ENCODE measurements at regions not wholly inside any gene's neighbourhood (a gene's known extent, or its start where the extent isn't known, plus 50 kb on each side); places are given as distances from the start of the nearest gene placed in this dataset.
"Not testable (repeated sequence)": the region's sequence is repeated elsewhere in the genome, so short reads cannot be mapped to it uniquely, and the experiment has no call there.

DNA sequence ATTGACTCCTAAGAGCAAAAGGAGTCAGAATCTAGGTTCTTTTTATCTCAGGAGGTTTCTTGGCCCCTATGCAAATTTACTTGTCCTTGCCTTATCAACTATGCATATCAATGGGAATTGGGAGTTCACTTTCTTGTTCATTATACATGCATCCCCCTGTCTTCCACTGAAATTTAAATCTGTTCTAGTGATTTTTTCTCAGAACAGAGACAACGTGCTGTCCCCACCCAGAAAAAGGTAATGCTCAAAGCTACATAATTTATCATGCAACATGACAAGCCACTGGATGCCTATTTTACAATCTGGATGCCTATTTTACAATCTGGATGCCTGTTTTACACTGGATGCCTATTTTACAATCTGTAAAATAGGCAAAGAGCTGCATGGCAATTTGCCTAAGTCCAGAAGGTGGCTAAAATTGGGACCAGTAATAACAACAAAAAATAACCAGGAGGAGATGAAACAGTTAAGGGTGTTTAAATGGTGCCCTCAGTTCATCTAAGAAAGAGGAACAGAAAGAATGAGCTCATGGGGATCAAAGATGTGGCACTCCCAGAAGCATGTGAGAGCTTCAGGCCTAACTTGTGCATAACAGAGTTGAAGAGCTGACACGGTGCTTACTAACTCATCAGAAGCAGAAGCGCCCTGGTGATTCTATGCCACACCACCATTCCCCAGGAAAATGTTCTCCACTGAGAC lies 537.8 kb upstream of the BOD1L1 start:
- ATAC-seq (peak; percentile 37), DNase-seq (ENCODE audit: missing footprints) (no peak)
- intact Hi-C loops (cut with DNase I), result no loop called here

DNA sequence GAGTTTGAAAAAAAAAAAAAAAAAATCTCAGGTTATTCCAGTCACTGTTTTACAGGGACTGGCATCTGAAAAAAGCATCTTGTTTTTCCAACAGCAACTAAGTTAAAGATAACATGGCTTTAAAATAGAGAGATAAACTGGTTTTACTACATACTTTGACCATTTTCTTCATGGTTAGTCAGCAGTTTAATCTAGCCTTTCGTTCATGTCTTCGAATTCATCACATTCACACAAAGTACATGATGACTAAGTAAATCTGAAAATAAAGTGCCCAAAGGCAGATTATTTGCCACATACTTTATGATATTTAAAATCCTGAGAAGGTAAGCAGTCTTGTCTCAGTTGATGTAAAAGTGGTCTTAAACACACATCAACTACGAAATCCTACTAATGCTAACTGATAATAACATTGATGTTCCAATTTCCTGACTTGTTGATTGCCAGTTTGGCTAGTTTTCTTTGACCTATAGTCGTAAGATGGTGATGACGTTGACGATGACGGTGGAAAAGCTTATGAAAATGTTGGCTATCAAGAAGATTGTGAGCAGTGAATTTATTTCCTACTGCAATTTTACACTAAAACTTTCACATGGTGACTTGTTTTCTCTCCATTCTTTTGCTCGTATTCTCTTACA lies 540.5 kb upstream of the BOD1L1 start:
- intact Hi-C loops (cut with DNase I), result no loop called here

DNA sequence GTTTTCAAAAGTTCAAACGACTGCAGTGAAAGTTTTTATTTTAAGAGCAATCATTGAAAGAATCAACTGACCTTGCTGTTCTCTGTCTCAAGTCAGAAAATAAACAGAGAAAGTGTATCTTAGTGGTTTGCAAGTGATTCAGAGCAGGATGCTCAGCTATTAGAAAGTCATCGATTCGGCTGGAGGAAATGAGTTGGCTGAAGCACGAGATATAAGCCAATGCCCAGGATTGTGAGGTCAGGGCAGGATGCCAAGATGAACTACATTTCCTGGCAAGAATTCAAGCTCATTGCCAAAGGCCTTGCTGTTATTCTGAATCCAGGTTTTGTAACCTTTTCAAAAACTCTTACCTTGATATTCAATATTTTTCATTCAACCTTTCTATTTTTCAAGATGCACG lies 541.4 kb upstream of the BOD1L1 start:
- intact Hi-C loops (cut with DNase I), result no loop called here
- peak; percentile 39 for ATAC-seq
- DNase-seq (ENCODE audit: missing footprints), result no peak

More for the DNA sequence above, 540.5 kb upstream of the BOD1L1 start:
- DNase-seq (ENCODE audit: missing footprints), result no peak
- no peak for ATAC-seq

DNA sequence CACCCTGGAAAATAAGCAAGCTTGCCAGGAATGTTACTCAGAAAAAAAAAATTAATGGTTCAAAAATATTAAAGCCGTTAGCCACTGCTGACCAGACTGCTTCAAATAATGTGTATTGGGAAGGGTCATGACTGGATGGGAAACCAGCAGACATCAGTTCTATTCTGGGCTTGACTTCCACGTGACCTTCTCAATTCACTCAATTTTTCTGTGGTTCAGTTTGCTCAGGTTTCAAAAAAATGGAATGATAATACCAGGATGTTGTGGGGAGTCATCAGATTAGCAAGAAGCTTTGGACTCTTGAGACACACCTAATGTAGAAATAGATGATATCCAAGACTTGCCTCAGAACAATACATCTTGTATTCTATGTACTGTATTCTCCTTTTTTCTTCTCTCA lies 541.9 kb upstream of the BOD1L1 start:
- intact Hi-C loops (cut with DNase I), result no loop called here
- ATAC-seq (no peak), DNase-seq (ENCODE audit: missing footprints) (no peak)

DNA sequence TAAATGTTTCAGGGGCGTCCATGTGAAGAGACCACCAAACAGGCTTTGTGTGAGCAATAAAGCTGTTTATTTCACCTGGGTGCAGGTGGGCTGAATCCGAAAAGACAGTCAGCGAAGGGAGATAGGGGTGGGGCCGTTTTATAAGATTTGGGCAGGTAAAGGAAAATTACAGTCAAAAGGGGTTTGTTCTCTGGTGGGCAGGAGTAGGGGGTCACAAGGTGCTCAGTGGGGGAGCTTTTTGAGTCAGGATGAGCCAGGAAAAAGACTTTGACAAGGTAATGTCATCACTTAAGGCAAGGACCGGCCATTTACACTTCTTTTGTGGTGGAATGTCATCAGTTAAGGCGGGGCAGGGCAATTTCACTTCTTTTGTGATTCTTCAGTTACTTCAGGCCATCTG lies 542.4 kb upstream of the BOD1L1 start:
- ATAC-seq; intact Hi-C loops (cut with DNase I); DNase-seq (ENCODE audit: missing footprints): not testable (repeated sequence)

DNA sequence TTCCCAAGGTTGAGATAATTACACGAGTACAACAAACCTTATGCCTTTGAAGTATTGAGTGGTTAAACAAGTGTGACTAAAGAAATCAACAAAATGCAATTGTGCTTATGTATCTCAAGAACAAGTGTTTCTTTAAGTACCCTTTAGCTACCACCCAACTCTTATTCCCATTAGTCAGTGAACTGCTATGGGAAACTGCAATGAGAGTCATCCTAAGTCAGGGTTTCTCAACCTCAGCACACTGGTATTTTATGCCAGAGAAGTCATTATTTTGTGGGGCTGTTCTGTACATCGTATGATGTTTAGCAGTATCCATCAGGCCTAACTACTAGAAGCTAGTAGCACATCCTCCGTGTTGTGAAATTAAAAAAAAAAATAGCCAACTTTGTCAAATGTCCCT lies 549.1 kb upstream of the BOD1L1 start:
- ATAC-seq, result no peak
- no peak for DNase-seq (ENCODE audit: missing footprints)
- intact Hi-C loops (cut with DNase I), result no loop called here

DNA sequence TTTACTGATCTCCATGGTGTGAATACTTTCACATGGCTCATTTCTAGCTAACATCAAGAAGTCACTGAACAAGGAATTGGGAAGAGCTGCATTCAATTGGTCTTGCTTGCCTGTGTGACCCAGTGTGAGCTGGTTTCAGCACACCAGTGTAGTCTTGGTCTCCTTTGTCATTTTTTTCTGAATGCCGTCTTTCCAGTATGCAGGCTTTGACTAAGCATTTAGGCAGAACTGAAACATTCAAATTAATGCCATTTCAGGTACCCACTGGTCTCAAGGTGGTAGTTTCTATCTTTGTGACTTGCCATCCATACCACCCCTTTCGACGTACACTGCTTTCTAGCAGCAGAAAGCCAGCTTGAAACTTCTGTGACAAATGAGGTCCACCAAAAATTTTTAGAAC lies 550.5 kb upstream of the BOD1L1 start:
- intact Hi-C loops (cut with DNase I), result no loop called here
- ATAC-seq, result no peak
- no peak for DNase-seq (ENCODE audit: missing footprints)

DNA sequence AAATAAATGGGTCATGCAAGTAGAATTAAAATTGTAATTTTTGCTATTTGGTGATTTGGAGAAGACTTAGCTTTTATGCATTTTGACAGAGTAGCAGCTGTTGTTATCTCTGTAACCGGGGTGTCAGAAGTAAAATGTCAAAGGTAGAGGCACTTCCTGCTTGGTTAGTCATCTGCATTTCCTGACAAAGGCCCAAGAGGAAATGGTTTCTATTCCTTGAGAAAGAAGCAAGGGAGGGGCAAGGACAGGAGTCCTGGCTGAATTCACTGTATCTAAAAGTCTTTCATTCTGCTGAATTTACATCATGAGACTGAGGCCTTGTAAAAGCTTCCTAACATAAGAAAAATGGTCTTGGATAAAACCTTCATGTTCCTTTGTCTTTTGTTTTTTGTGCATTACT lies 550.9 kb upstream of the BOD1L1 start:
- DNase-seq (ENCODE audit: missing footprints) (no peak), ATAC-seq (no peak)
- intact Hi-C loops (cut with DNase I), result no loop called here

DNA sequence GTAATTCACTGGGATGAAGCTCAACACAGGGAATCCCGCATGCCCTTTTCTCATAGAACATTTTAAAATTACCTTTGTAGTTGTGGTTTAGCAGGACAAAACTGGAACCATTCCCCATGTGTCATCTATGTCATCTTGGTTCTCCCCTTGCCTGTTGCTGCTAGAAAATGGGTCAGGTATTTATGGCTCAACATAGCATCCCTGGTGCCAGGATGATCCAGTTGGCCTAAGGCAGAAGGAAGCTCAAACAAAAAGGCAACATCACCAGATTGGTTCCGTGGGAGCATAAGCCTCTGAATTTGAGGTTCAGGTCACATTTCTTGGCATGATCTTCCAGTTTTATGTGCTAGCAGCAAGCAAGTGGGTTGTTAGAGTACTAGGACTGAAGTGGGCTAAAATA lies 552.6 kb upstream of the BOD1L1 start:
- DNase-seq (ENCODE audit: missing footprints) (no peak), ATAC-seq (no peak)
- intact Hi-C loops (cut with DNase I), result no loop called here

DNA sequence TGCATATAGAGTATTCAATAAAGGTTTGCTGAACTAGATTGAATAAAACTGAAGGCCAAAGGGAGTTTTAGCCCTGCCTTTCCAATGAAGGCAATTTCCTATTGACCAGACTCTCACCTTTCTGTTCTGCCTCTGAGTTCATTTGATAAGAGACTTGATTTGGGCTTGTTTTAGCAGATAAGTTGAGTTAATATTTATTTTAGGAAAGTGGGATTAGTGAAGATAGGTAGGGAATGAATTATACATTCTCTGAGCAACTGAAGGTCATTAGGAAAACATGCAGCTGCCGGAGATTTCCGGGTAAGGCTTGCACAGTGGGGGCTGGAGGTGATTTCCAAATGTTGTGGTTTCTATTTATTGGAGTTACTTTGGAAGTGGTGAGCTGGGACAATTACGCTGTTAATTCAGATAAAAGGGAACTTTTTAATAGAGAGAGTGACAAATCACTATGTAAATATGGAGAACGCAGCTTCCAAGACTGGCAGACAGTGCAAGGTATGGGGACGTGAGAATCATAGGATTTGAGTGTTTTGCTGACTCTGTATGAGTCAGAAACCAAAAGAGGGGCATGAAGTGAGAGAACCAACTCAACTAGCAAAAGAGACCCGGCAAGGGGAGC lies 553.6 kb upstream of the BOD1L1 start:
- ATAC-seq (no peak), DNase-seq (ENCODE audit: missing footprints) (no peak)
- intact Hi-C loops (cut with DNase I), result no loop called here

DNA sequence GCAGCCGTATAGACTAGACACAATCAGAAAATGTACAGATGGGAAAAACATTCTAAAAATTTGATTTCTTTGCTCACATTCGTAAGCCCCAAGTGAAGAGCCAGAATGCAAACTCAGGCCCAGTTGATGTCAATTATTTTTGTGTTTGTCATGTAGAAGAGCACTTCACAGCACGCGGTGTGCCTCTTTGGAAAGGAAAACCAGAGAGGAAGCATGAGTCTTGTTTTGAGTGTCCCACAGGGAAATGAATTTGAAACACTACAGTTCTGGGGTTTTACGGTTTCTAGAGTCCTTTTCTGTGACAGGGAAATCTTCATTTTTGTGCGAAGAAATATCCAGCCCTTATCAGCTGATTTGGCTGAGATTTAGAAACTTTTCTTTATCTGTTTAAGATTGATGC lies 554.6 kb upstream of the BOD1L1 start:
- intact Hi-C loops (cut with DNase I), result no loop called here
- DNase-seq (ENCODE audit: missing footprints) (no peak), ATAC-seq (no peak)

DNA sequence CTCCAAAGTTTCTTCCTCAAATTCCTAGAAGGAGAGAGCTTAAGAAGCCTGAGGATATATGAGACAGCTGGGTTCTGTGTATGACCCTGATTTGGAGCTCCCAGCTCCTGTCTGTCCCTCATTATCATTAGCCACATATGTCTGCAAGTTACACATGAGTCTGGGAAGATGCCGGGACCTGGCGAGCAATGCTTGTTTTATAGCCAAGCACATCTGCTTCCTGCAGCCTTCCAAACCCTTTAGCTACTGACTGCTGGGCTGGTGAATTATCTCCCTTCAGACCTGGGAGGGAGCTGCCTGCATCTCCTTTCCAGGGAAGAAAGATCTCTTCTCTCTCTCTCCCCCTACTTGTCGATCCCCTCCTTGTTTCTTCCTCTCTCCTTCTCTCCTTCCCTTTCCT lies 556.7 kb upstream of the BOD1L1 start:
- DNase-seq (ENCODE audit: missing footprints), result no peak
- intact Hi-C loops (cut with DNase I), result no loop called here

DNA sequence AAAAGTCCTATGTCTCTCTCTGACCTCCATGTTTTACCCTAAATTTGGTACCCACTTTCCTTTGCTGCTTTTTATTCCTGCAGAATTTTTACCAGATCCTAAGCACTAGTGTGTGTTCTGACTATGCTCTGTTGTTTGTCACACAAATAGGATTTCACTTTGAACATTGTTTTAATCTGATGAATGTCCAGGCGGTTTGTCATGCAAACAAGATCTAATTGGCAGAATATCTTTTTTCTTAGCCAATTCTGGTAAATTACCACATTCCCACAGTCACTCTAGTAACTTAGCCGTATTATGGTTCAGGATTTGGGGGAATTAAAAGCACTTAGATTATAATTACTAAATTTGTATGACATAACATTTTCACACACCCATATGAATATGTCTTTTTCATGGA lies 557.2 kb upstream of the BOD1L1 start:
- DNase-seq (ENCODE audit: missing footprints) (no peak), ATAC-seq (no peak)
- intact Hi-C loops (cut with DNase I), result no loop called here

More for the DNA sequence above, 556.7 kb upstream of the BOD1L1 start:
- peak; percentile 52 for ATAC-seq

DNA sequence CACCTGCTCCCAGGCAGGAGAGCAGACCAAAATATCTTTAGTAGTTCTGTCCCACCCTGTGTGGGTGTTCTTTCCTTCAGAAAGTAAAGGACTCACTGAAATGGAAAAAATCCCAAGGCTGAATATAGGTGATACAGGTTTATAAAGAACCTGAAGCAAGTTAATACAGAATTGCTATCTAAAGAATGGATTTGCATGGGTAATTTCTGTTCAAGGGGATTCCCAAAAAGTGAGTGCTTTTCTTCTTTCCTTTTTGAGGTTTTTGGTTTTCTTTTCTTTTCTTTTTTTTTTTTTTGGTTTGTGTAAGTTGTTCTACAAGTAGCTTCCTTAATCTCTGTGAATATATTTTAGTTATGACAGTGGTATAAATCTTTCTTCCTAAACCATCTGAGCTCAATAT lies 560.7 kb upstream of the BOD1L1 start:
- no peak for DNase-seq (ENCODE audit: missing footprints)
- intact Hi-C loops (cut with DNase I), result no loop called here
- no peak for ATAC-seq

DNA sequence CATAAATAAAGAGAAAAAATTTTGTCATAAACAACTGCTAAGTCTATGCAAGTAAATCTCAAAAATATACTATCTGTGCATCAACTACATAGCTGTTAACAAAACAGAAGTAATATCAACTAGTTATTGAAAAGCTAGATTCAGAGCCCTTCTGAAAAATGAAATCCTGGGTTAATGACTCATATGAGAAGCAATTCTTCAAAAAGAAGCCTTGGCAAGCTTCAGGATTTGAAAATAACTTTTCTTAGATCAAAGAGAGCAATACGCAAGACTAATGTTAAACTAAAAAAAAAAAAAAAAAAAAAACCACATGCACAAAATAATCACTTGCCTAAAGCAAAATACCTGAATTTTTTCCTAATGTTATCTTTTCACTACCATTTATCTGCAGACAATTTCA lies 566.1 kb upstream of the BOD1L1 start:
- DNase-seq (ENCODE audit: missing footprints) (no peak), ATAC-seq (no peak)
- intact Hi-C loops (cut with DNase I), result no loop called here

DNA sequence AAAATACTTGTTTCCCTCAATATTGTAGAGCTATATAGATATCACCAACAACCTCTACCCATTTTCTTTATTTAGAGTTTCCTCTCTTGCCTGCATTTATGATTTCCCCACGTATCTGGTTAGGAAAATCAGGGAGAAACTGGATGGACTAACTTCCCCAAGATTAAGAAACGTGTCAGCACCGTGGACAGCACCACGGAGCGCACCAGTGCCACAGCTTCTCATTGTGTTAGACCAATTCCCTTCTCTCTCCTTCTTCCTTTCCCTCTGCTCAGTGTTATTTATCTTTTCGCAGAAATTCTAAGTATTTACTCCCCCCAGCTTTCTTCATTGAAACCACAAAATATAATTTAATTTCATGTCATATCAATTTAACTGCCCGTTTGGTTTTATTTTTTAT lies 568.6 kb upstream of the BOD1L1 start:
- intact Hi-C loops (cut with DNase I), result no loop called here
- DNase-seq (ENCODE audit: missing footprints), result peak; percentile 69
- ATAC-seq, result no peak

DNA sequence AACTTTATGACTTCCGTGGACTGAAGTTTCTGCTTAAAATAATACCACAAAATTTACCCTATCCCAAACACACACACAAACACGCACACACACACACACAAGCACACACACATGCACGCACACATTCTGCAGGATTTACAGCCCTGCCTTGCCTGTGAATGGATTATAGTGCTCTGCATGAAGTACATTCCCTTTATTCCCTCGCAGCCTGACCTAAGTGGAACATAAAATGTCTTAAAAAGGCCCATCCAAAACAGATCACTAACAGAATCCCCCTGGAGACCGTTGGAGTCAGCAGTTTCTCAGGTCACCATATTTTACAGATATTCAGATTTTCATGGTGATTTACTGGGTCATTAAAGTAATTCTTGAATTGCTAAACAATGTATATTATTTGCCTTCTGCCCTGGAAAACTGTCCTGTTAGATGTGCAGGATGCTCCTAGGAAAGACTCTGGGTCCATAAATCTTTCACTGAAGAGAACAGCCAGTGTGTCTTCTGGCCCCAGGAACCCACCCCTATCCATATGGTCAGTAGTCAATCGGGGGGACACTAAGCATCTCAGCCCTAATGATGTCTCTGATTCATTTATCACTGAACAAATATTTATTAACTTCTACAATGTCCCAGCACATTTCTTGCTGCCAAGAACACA lies 587.7 kb upstream of the BOD1L1 start:
- DNase-seq (ENCODE audit: missing footprints) (no peak), ATAC-seq (no peak)
- intact Hi-C loops (cut with DNase I), result no loop called here

DNA sequence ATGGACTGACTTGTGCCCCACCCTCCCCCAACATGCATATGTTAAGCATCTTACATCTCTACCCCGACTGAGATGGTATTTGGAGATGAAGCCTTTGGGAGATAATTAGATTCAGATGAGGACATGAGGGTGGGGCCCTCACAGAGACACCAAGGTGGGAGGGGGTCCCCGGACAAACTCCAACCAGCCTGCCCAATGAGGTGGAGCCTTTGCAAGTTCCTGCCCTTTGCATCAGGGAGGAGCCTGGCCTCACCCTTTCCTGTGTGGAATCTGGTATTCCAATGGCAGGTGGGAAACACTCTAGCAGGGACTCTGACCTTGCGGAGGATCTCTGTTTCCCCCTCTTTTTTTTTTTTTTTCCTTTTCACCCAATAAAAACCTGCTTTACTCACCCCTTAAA lies 589.9 kb upstream of the BOD1L1 start:
- intact Hi-C loops (cut with DNase I), result no loop called here
- ATAC-seq (no peak), DNase-seq (ENCODE audit: missing footprints) (no peak)

DNA sequence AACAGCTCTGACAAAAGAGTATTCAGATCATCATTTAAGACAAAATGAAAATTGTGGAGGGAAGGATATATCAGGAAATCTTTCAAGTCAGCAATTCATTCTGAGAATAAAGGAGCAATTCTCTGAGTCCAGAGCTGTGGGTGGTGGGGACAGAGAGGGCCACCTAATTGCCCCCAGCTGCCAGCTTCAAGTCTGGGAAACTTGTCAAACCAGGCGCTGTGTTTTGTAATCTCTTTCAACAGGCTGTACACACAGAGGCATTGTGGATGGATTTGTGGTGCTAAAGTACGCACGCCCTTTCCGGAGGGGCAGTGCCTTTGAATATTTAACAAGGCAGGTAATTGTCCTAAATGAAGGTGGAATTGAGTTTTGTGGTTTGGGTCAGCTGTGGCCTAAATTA lies 591.1 kb upstream of the BOD1L1 start:
- DNase-seq (ENCODE audit: missing footprints) (peak; percentile 58), ATAC-seq (no peak)
- intact Hi-C loops (cut with DNase I), result no loop called here

DNA sequence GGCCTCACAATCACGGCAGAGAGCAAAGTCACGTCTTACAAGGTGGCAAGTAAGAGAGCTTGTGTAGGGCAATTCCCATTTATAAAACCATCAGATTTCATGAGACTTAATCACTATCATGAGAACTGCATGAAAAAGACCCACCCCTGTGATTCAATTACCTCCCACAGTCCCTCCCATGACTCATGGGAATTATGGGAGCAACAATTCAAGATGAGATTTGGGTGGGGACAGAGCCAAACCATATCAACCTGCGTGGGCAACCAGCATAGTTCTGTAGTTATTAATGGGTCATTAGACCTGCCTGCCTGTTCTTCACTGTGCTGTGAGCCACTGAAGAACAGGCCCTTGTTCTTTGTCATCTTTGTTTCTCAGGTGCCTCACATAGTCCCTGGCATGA lies 593.7 kb upstream of the BOD1L1 start:
- intact Hi-C loops (cut with DNase I), result loop anchor here (10.0 kb wide), 1 partner anchor 144 kb away; no protein-coding TSS in a partner anchor
- DNase-seq (ENCODE audit: missing footprints) (no peak), ATAC-seq (no peak)

Data from Right ventricle myocardium inferior (tissue), 1 donor.